Right lobe of liver (tissue), 4 donors: ENCODE measurements at regions not wholly inside any gene's neighbourhood (a gene's known extent, or its start where the extent isn't known, plus 50 kb on each side); places are given as distances from the start of the nearest gene placed in this dataset.

Source experiments
- POLR2A ChIP-seq: fragments of 450-650 bp; IDR thresholded peaks from one replicate; pipeline ENCODE4 v1.6.1; 2017; ENCODE audit warnings: antibody characterized with exemption, mild to moderate bottlenecking
- TF ChIP-seq, protein P1 (sequence below), 4 donors: fragments of 200-600 bp in 3 of 4; fragments of 450-650 bp in 1 of 4; IDR thresholded peaks; one replicate each; pipeline versions ENCODE4 v1.5.1 to v1.8.0; 2016 to 2022; ENCODE audit warnings: antibody characterized with exemption in 4 of 4, mild to moderate bottlenecking in 2 of 4
- donor health status: DM: no; HTN: no; CAD: no.
- donor health status: DM: no; HTN: no; CAD: no.
- donor health status: DM: no; HTN: yes; CAD: no.

DNA sequence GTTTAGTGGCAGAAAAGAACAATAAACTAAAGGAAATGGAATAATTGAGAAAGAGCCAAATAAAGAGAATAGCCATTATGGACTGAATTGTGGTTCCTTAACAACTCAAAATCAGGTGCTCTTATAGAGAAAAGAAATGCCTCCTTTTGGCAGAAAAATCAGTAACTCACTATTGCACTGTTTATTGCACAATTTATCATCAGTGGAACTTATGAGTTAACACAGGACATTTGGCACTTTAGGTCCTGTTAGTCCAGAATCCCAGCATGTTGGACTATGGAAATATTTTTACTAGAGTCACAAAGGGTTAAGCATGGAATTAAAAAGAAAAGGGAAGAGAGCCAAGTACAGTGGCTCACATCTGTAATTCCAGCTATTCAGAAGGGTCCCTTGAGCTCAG, 53.8 kb upstream of the JMY start:
- TF ChIP-seq POLR2A = no peak
- TF ChIP-seq, protein P1, sequence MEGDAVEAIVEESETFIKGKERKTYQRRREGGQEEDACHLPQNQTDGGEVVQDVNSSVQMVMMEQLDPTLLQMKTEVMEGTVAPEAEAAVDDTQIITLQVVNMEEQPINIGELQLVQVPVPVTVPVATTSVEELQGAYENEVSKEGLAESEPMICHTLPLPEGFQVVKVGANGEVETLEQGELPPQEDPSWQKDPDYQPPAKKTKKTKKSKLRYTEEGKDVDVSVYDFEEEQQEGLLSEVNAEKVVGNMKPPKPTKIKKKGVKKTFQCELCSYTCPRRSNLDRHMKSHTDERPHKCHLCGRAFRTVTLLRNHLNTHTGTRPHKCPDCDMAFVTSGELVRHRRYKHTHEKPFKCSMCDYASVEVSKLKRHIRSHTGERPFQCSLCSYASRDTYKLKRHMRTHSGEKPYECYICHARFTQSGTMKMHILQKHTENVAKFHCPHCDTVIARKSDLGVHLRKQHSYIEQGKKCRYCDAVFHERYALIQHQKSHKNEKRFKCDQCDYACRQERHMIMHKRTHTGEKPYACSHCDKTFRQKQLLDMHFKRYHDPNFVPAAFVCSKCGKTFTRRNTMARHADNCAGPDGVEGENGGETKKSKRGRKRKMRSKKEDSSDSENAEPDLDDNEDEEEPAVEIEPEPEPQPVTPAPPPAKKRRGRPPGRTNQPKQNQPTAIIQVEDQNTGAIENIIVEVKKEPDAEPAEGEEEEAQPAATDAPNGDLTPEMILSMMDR (IDR thresholded peaks at IDR 0.05) = no peak
